Posterior vena cava (tissue), 2 donors: ENCODE measurements at regions not wholly inside any gene's neighbourhood (a gene's known extent, or its start where the extent isn't known, plus 50 kb on each side); places are given as distances from the start of the nearest gene placed in this dataset.
A peak's percentile ranks its signal among the peaks of the same experiment; 100 is the strongest.

Source experiments
- DNase-seq: peaks from one replicate; pipeline ENCODE4 v3.0.0-alpha.2; 2020; ENCODE audit warnings: low spot score
- intact Hi-C, 2 donors: fragments of 100-400 bp; cut with DNase I; formaldehyde crosslinking; loops; one replicate each; pipeline versions ENCODE4 v1.14.1 to v1.14.2; 2022 to 2023
- donor health status: DM: yes; HTN: yes; CAD: no.
- donor health status: DM: yes; HTN: yes; CAD: no.

- no peak for DNase-seq
- intact Hi-C loops, result no loop called here
Measured at GRCh38 chr10:81759111-81759510, 115.9 kb upstream of the NRG3 start.

GRCh38 chr10:81784111-81784597, 90.8 kb upstream of the NRG3 start:
- intact Hi-C loops, result no loop called here
- DNase-seq, result peak; percentile 76

- intact Hi-C loops, result no loop called here
- DNase-seq, result no peak
Measured at GRCh38 chr10:81792729-81793128, 82.3 kb upstream of the NRG3 start.

GRCh38 chr10:81806842-81807241, 68.2 kb upstream of the NRG3 start:
- DNase-seq, result no peak
- intact Hi-C loops, result no loop called here

GRCh38 chr10:81814842-81815241, 60.2 kb upstream of the NRG3 start:
- no peak for DNase-seq
- intact Hi-C loops, result no loop called here

GRCh38 chr10:81817596-81818170, 57.3 kb upstream of the NRG3 start:
- DNase-seq, result no peak

GRCh38 chr10:81820418-81820817, 54.6 kb upstream of the NRG3 start:
- no peak for DNase-seq
- intact Hi-C loops, result no loop called here

More at GRCh38 chr10:81817596-81818170, 57.3 kb upstream of the NRG3 start:
- intact Hi-C loops, result no loop called here
